Tibial nerve (tissue), 4 donors: ENCODE measurements at regions not wholly inside any gene's neighbourhood (a gene's known extent, or its start where the extent isn't known, plus 50 kb on each side); places are given as distances from the start of the nearest gene placed in this dataset. TPM values are rescaled to one million over a fixed set of nuclear protein-coding genes. Genes with fewer than 3 reads are reported as not detected.
A peak's percentile ranks its signal among the peaks of the same experiment; 100 is the strongest.

Experiments used
- DNase-seq, 2 donors: peaks; one replicate each; pipeline ENCODE4 v3.0.0-alpha.2; 2019; ENCODE audit warnings: low spot score in 2 of 2
- H3K27ac ChIP-seq, 4 donors: fragments of 200-600 bp; sonication (generic) in 3 of 4; one replicate each; pipeline ENCODE4 v1.5.1; 2017 to 2019; ENCODE audit warnings: mild to moderate bottlenecking in 1 of 4
- H3K27me3 ChIP-seq, 2 donors: fragments of 200-600 bp; sonication (generic) in 1 of 2; one replicate each; pipeline versions ENCODE4 v1.5.1 to v1.6.0; 2017 to 2019
- H3K36me3 ChIP-seq, 3 donors: fragments of 200-600 bp; sonication (generic); one replicate each; pipeline ENCODE4 v1.5.1; 2018 to 2019
- H3K4me1 ChIP-seq, 4 donors: fragments of 200-600 bp; sonication (generic) in 3 of 4; one replicate each; pipeline ENCODE4 v1.5.1; 2017 to 2019
- H3K4me3 ChIP-seq, 4 donors: fragments of 200-600 bp; sonication (generic) in 3 of 4; one replicate each; pipeline ENCODE4 v1.5.1; 2017 to 2019; ENCODE audit warnings: mild to moderate bottlenecking in 1 of 4, moderate library complexity in 1 of 4
- H3K9me3 ChIP-seq, 4 donors: fragments of 200-600 bp; sonication (generic) in 3 of 4; one replicate each; pipeline ENCODE4 v1.5.1; 2017 to 2019
- CTCF ChIP-seq, 5 experiments: fragments of 200-600 bp in 3 of 5; fragments of 450-650 bp in 2 of 5; sonication (generic) in 3 of 5; IDR thresholded peaks; one replicate each; pipeline ENCODE4 v1.5.1; 2016 to 2019; ENCODE audit warnings: antibody characterized with exemption in 5 of 5, mild to moderate bottlenecking in 3 of 5, moderate library complexity in 2 of 5
- EP300 ChIP-seq, 2 donors: sonication (generic); formaldehyde crosslinking; IDR thresholded peaks; one replicate each; pipeline ENCODE4 v1.6.1; 2017; ENCODE audit warnings: antibody characterized with exemption in 2 of 2, mild to moderate bottlenecking in 1 of 2
- POLR2A ChIP-seq, 2 donors: fragments of 450-650 bp; IDR thresholded peaks; one replicate each; pipeline ENCODE4 v1.6.1; 2017; ENCODE audit warnings: antibody characterized with exemption in 2 of 2, mild to moderate bottlenecking in 2 of 2, moderate library complexity in 2 of 2
- WGBS, 2 donors: methylation state at CpG; one replicate each; pipeline ENCODE4 v1.1.5; 2018; 5-methylcytosine and 5-hydroxymethylcytosine counted together
- small RNA-seq: library from RNA; depleted of rRNA; stranded (forward); fragments of <200 nt; gene quantifications from one replicate; pipeline ENCODE3, GENCODE V24; 2016

- WGBS, 2 donors, result 59 to 83% methylated on average over 2 of the region's 2 CpGs
- TF ChIP-seq EP300 (IDR thresholded peaks at IDR 0.05) (no peak), CTCF (IDR thresholded peaks at IDR 0.05) (no peak), POLR2A (IDR thresholded peaks at IDR 0.05) (no peak)
- no peaks in the 10 kb centered on the region for H3K36me3 ChIP-seq
- peaks cover 0 to 16% (median 2%) of the 10 kb centered on the region in 4 donors for H3K4me1 ChIP-seq
- H3K27ac ChIP-seq, result no peak overlapping the region
- no peak overlapping the region for H3K4me3 ChIP-seq
- no peaks in the 10 kb centered on the region for H3K9me3 ChIP-seq
- no peaks in the 10 kb centered on the region for H3K27me3 ChIP-seq
- no peak for DNase-seq
Observed at GRCh38 chr11:30172158-30172557, 58.7 kb upstream of the FSHB start.

GRCh38 chr11:30172883-30173311 lies 57.9 kb upstream of the FSHB start:
- H3K4me3 ChIP-seq, result no peak overlapping the region
- peaks cover 0 to 3% (median 0%) of the 10 kb centered on the region in 4 donors for H3K9me3 ChIP-seq
- no peak for DNase-seq
- no peak for TF ChIP-seq EP300 (IDR thresholded peaks at IDR 0.05)
- no peak for TF ChIP-seq POLR2A (IDR thresholded peaks at IDR 0.05)
- TF ChIP-seq CTCF (IDR thresholded peaks at IDR 0.05), result no peak
- no peaks in the 10 kb centered on the region for H3K27me3 ChIP-seq
- peaks cover 0 to 16% (median 2%) of the 10 kb centered on the region in 4 donors for H3K4me1 ChIP-seq
- WGBS, 2 donors, result 16 to 22% methylated on average over 3 of the region's 3 CpGs
- no peaks in the 10 kb centered on the region for H3K36me3 ChIP-seq
- H3K27ac ChIP-seq, result peak overlapping the region in 2 of 4 donors; percentile 28 to 31

GRCh38 chr11:30174265-30175020 lies 56.4 kb upstream of the FSHB start:
- peak in 1 of 2 donors; percentile 28 for DNase-seq
- TF ChIP-seq EP300 (IDR thresholded peaks at IDR 0.05) (no peak), CTCF (IDR thresholded peaks at IDR 0.05) (no peak), POLR2A (IDR thresholded peaks at IDR 0.05) (no peak)
- Histone ChIP-seq H3K4me3 (no peak overlapping the region), H3K27ac (peak overlapping the region in 2 of 4 donors; percentile 0 to 43), H3K36me3 (no peaks in the 10 kb centered on the region), H3K27me3 (no peaks in the 10 kb centered on the region), H3K4me1 (peaks cover 0 to 16% (median 2%) of the 10 kb centered on the region in 4 donors), H3K9me3 (peaks cover 0 to 5% (median 0%) of the 10 kb centered on the region in 4 donors)
- WGBS, 2 donors, result 52 to 75% methylated on average over 2 of the region's 2 CpGs

Small RNAs in the stretch of these regions (small RNA-seq; reads per million reads assigned to genes)
- gene AL358944.1, result not detected
